Ovary (tissue), 3 donors: ENCODE measurements at regions not wholly inside any gene's neighbourhood (a gene's known extent, or its start where the extent isn't known, plus 50 kb on each side); places are given as distances from the start of the nearest gene placed in this dataset.

ENCODE experiments used
- POLR2A ChIP-seq: fragments of 450-650 bp; IDR thresholded peaks from one replicate; pipeline ENCODE4 v1.6.1; 2017; ENCODE audit warnings: antibody characterized with exemption, mild to moderate bottlenecking, moderate library complexity
- TF ChIP-seq, protein P1 (sequence below), 3 donors: fragments of 450-650 bp in 2 of 3; fragments of 200-600 bp in 1 of 3; IDR thresholded peaks; one replicate each; pipeline versions ENCODE4 v1.5.1 to v1.8.0; 2016 to 2022; ENCODE audit warnings: antibody characterized with exemption in 3 of 3, mild to moderate bottlenecking in 1 of 3
- donor health status: DM: no; HTN: no; CAD: no.

DNA sequence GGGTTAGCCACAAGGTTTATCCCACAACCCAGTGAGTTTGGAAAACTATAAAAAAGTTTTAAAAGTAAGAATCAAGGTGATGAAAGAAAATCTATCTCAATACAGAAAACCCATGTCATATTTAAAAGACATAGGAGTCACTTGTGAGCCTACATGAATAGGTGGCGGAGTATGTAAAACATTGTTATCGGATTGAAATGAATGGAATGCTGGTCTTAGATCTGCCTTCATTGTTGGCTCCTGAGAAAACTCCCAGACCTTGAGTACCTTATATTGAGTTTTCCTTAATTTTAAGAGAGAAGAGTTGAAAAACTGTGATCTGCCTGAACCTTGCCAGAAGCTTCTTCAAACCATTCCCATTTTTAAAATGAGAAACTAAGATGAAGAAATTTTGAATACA lies 551.1 kb downstream of the EFNA5 start:
- TF ChIP-seq, protein P1, sequence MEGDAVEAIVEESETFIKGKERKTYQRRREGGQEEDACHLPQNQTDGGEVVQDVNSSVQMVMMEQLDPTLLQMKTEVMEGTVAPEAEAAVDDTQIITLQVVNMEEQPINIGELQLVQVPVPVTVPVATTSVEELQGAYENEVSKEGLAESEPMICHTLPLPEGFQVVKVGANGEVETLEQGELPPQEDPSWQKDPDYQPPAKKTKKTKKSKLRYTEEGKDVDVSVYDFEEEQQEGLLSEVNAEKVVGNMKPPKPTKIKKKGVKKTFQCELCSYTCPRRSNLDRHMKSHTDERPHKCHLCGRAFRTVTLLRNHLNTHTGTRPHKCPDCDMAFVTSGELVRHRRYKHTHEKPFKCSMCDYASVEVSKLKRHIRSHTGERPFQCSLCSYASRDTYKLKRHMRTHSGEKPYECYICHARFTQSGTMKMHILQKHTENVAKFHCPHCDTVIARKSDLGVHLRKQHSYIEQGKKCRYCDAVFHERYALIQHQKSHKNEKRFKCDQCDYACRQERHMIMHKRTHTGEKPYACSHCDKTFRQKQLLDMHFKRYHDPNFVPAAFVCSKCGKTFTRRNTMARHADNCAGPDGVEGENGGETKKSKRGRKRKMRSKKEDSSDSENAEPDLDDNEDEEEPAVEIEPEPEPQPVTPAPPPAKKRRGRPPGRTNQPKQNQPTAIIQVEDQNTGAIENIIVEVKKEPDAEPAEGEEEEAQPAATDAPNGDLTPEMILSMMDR (IDR thresholded peaks at IDR 0.05): no peak
- no peak for TF ChIP-seq POLR2A
